GM20000 (cell line): ENCODE measurements at regions not wholly inside any gene's neighbourhood (a gene's known extent, or its start where the extent isn't known, plus 50 kb on each side); places are given as distances from the start of the nearest gene placed in this dataset.

Experiments used
- DNase-seq: peaks from one replicate; pipeline ENCODE4 v3.0.0; 2012; ENCODE audit warnings: low spot score
- CTCF ChIP-seq: IDR thresholded peaks from 2 replicates; pipeline ENCODE4 v1.5.1; 2012; ENCODE audit warnings: mild to moderate bottlenecking, control low read depth; ENCODE audit errors: extremely low read depth, missing control alignments

GRCh38 chr15:29573197-29573838 is 248.9 kb downstream of the TJP1 start:
- TF ChIP-seq CTCF: no peak
- no peak for DNase-seq

GRCh38 chr15:29571792-29572431 is 250.4 kb downstream of the TJP1 start:
- no peak for TF ChIP-seq CTCF
- DNase-seq: peak; percentile 20

GRCh38 chr15:29570948-29571791 is 251.1 kb downstream of the TJP1 start:
- TF ChIP-seq CTCF: no peak

GRCh38 chr15:29570121-29570947 is 251.9 kb downstream of the TJP1 start:
- TF ChIP-seq CTCF: no peak
- peak; percentile 33 for DNase-seq

More at GRCh38 chr15:29570948-29571791, 251.1 kb downstream of the TJP1 start:
- DNase-seq: peak; percentile 42

- DNase-seq: no peak
- no peak for TF ChIP-seq CTCF
Observed at GRCh38 chr15:29569533-29570092, 252.7 kb downstream of the TJP1 start.

GRCh38 chr15:29568840-29569532 is 253.3 kb downstream of the TJP1 start:
- no peak for DNase-seq
- no peak for TF ChIP-seq CTCF
